Uterus (tissue), 3 donors: ENCODE measurements at regions not wholly inside any gene's neighbourhood (a gene's known extent, or its start where the extent isn't known, plus 50 kb on each side); places are given as distances from the start of the nearest gene placed in this dataset.

Experiments used
- DNase-seq, 2 donors: peaks; one replicate each; pipeline ENCODE4 v3.0.0-alpha.2; 2019 to 2020
- H3K27ac ChIP-seq, 2 donors: fragments of 200-600 bp; sonication (generic); 1 replicate in 1 of 2; 2 replicates in 1 of 2; pipeline ENCODE4 v1.5.1; 2016 to 2018
- H3K27me3 ChIP-seq, 2 donors: fragments of 200-600 bp; sonication (generic); one replicate each; pipeline ENCODE4 v1.5.1; 2018 to 2019; ENCODE audit warnings: control low read depth in 1 of 2
- H3K36me3 ChIP-seq, 2 donors: fragments of 200-600 bp; sonication (generic); one replicate each; pipeline ENCODE4 v1.5.1; 2019; ENCODE audit warnings: control low read depth in 1 of 2
- H3K4me1 ChIP-seq, 2 donors: fragments of 200-600 bp; sonication (generic); one replicate each; pipeline ENCODE4 v1.5.1; 2018 to 2019; ENCODE audit warnings: control low read depth in 1 of 2
- H3K4me3 ChIP-seq, 2 donors: fragments of 200-600 bp; sonication (generic); 1 replicate in 1 of 2; 2 replicates in 1 of 2; pipeline ENCODE4 v1.5.1; 2018 to 2019; ENCODE audit warnings: mild to moderate bottlenecking in 1 of 2
- H3K9me3 ChIP-seq, 2 donors: fragments of 200-600 bp; sonication (generic); one replicate each; pipeline ENCODE4 v1.5.1; 2019; ENCODE audit warnings: control low read depth in 1 of 2
- POLR2A ChIP-seq, 2 donors: fragments of 450-650 bp; IDR thresholded peaks; one replicate each; pipeline ENCODE4 v1.6.1; 2016; ENCODE audit warnings: antibody characterized with exemption in 2 of 2, mild to moderate bottlenecking in 1 of 2, moderate library complexity in 1 of 2
- intact Hi-C: fragments of 100-400 bp; cut with DNase I; formaldehyde crosslinking; loops from one replicate; pipeline ENCODE4 v1.15.1; 2023; ENCODE audit warnings: low total_unique reads
- TF ChIP-seq, protein P1 (sequence below), 4 experiments: fragments of 200-600 bp in 2 of 4; fragments of 450-650 bp in 2 of 4; sonication (generic) in 2 of 4; IDR thresholded peaks; one replicate each; pipeline ENCODE4 v1.5.1; 2016 to 2019; ENCODE audit warnings: antibody characterized with exemption in 4 of 4, mild to moderate bottlenecking in 2 of 4, moderate library complexity in 1 of 4
- donor health status: DM: yes; HTN: yes; CAD: no.

DNA sequence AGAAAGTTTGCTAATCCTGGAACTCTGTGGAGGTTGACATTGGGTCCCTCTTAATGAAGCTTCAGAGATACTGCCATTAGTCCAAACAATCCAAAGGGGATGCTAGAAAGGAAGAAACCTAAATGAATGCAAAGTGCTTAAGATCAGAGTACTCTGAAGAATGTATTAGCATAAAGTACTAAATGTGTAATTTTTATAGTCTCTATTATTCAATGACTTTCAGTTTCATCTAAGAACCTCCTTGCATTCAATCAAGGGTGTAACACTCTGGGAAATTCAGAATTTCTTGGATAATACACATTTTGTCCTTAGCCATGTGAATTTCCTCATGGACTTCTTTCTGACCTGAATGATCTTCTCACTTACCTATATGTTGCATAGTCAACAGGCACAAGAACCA is 1078.5 kb upstream of the ADGRL4 start:
- Histone ChIP-seq H3K4me3 (no peak overlapping the region), H3K4me1 (no peaks in the 10 kb centered on the region), H3K9me3 (no peaks in the 10 kb centered on the region), H3K36me3 (no peaks in the 10 kb centered on the region), H3K27me3 (no peaks in the 10 kb centered on the region), H3K27ac (no peak overlapping the region)
- no peak for DNase-seq
- TF ChIP-seq, protein P1, sequence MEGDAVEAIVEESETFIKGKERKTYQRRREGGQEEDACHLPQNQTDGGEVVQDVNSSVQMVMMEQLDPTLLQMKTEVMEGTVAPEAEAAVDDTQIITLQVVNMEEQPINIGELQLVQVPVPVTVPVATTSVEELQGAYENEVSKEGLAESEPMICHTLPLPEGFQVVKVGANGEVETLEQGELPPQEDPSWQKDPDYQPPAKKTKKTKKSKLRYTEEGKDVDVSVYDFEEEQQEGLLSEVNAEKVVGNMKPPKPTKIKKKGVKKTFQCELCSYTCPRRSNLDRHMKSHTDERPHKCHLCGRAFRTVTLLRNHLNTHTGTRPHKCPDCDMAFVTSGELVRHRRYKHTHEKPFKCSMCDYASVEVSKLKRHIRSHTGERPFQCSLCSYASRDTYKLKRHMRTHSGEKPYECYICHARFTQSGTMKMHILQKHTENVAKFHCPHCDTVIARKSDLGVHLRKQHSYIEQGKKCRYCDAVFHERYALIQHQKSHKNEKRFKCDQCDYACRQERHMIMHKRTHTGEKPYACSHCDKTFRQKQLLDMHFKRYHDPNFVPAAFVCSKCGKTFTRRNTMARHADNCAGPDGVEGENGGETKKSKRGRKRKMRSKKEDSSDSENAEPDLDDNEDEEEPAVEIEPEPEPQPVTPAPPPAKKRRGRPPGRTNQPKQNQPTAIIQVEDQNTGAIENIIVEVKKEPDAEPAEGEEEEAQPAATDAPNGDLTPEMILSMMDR (IDR thresholded peaks at IDR 0.05): no peak
- TF ChIP-seq POLR2A (IDR thresholded peaks at IDR 0.05): no peak
- intact Hi-C loops: no loop called here

DNA sequence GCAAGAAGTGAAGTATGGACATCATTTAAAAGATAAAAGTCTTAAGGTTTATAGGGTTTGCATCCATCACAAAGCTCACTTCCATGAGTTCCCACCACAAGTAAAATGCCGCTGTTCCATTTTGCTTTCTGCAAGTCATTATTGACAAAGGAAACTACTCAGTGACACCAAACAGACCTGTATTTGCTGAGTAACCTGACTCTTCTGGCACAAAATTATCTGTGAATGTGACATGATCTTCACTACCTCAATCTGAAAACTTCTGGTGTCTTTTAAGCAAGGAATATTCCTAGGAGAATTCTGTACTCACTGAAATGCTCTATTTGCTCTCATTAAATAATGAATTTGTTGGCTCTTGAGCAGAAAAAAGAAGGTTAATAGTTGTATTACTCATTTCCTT is 1077.4 kb upstream of the ADGRL4 start:
- H3K4me3 ChIP-seq: no peak overlapping the region
- no peak for DNase-seq
- H3K4me1 ChIP-seq: no peaks in the 10 kb centered on the region
- no peak for TF ChIP-seq POLR2A (IDR thresholded peaks at IDR 0.05)
- no peak overlapping the region for H3K27ac ChIP-seq
- no peaks in the 10 kb centered on the region for H3K27me3 ChIP-seq
- H3K9me3 ChIP-seq: no peaks in the 10 kb centered on the region
- H3K36me3 ChIP-seq: no peaks in the 10 kb centered on the region
- intact Hi-C loops: no loop called here

DNA sequence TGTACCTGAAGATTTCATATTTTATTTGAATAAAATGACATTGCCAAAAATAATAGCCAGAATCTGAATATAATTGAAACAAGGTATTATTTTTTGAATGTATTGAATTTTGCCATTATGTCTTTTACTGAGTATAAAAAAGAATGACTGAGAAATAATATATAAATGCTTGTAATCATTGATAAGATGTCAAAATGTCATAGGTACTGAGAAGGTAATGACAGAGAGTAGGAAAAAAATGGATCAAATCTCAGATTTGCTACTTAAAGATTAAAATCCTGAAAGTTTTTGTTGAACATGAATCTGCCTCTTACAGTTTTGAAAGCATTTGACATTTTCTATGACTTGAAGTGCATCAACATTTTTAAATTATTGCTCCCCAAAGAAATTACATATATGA is 1069.9 kb upstream of the ADGRL4 start:
- Histone ChIP-seq H3K4me1 (no peaks in the 10 kb centered on the region), H3K4me3 (no peak overlapping the region), H3K9me3 (no peaks in the 10 kb centered on the region), H3K36me3 (no peaks in the 10 kb centered on the region), H3K27ac (no peak overlapping the region), H3K27me3 (no peaks in the 10 kb centered on the region)
- TF ChIP-seq POLR2A (IDR thresholded peaks at IDR 0.05): no peak
- TF ChIP-seq, protein P1 (IDR thresholded peaks at IDR 0.05): no peak
- intact Hi-C loops: no loop called here
- no peak for DNase-seq

DNA sequence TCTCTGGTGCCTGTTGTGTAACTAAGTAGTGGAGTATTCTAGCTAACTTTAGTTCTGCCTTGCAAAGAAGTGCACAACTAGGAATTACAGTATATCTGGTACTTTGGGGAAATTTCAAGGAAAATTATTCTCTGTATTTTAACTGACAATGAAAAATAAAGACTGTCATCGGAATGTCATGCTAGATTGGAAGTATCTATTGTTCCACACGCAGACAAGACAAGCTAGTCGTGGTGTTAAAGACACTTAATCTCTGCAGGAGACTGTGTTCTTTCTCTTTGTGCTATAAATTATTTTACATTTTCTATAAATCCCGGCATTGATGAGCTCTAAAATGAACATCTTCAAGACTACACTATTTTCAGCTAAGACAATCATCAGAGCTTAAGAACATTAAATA is 1068.8 kb upstream of the ADGRL4 start:
- Histone ChIP-seq H3K27ac (no peak overlapping the region), H3K4me3 (no peak overlapping the region), H3K4me1 (no peaks in the 10 kb centered on the region), H3K36me3 (no peaks in the 10 kb centered on the region), H3K27me3 (no peaks in the 10 kb centered on the region), H3K9me3 (no peaks in the 10 kb centered on the region)
- intact Hi-C loops: no loop called here
- DNase-seq: no peak
- TF ChIP-seq, protein P1 (IDR thresholded peaks at IDR 0.05): no peak
- TF ChIP-seq POLR2A (IDR thresholded peaks at IDR 0.05): no peak

DNA sequence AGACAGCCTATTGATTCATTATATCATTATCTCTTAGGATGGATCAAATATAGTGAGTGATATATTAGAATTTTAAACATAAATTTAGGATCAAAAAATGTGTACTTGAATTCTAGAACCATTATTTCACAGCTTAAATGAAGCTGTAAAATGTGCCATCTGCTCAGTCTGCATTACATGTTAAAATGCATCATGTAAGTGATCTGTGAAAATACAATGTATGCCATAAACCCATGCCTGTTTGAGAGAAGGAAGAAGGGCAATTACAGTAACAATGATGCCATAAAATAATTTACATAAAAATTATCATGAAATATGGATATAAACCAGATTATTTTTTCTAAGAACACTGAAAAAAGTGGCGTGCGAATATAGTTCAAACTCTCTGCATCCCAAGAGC is 1066.0 kb upstream of the ADGRL4 start:
- Histone ChIP-seq H3K36me3 (no peaks in the 10 kb centered on the region), H3K27ac (no peak overlapping the region), H3K9me3 (no peaks in the 10 kb centered on the region), H3K4me1 (no peaks in the 10 kb centered on the region), H3K4me3 (no peak overlapping the region), H3K27me3 (no peaks in the 10 kb centered on the region)
- no peak for DNase-seq
- TF ChIP-seq POLR2A (IDR thresholded peaks at IDR 0.05): no peak
- TF ChIP-seq, protein P1 (IDR thresholded peaks at IDR 0.05): no peak
- intact Hi-C loops: no loop called here

DNA sequence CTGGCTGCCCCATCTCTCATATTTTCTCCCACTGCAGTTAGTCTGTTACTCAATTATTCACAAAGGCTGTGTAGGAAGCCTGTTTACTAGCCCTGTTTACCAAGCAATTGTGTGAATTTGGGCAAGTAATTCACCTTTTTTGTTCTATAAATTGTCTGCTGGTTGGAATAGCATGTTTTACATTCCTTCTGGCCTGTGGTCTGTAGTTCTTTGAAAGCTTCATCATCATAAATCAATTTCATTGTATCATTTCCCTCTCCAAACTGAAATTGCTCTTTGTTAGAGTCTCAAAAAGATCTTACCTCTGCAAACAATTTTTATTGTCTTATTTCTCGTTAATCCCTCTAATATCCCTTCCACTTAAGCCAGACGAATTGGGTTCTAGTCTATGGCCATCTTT is 1059.5 kb upstream of the ADGRL4 start:
- no peak for DNase-seq
- intact Hi-C loops: no loop called here
- Histone ChIP-seq H3K27me3 (no peaks in the 10 kb centered on the region), H3K9me3 (no peaks in the 10 kb centered on the region), H3K4me1 (no peaks in the 10 kb centered on the region), H3K36me3 (no peaks in the 10 kb centered on the region), H3K27ac (no peak overlapping the region), H3K4me3 (no peak overlapping the region)
- no peak for TF ChIP-seq POLR2A (IDR thresholded peaks at IDR 0.05)
- TF ChIP-seq, protein P1 (IDR thresholded peaks at IDR 0.05): no peak
